HG03039 (cell line): ENCODE measurements at regions not wholly inside any gene's neighbourhood (a gene's known extent, or its start where the extent isn't known, plus 50 kb on each side); places are given as distances from the start of the nearest gene placed in this dataset.
"Not testable (repeated sequence)": the region's sequence is repeated elsewhere in the genome, so short reads cannot be mapped to it uniquely, and the experiment has no call there.

Source experiments
- ATAC-seq: cut with Tn5 transposase; IDR thresholded peaks from one replicate; pipeline ENCODE4 v1.9.1; 2021; ENCODE audit warnings: mild to moderate bottlenecking, moderate library complexity; ENCODE audit not compliant: unreplicated experiment

DNA sequence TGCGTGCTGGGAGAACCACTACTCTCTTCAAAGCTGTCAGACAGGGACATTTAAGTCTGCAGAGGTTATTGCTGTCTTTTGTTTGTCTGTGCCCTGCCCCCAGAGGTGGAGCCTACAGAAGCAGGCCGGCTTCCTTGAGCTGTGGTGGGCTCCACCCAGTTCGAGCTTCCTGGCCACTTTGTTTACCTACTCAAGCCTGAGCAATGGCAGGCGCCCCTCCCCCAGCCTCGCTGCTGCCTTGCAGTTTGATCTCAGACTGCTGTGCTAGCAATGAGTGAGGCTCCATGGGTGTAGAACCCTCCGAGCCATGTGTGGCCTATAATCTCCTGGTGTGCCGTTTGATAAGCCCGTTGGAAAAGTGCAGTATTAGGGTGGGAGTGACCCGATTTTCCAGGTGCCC lies 542.5 kb upstream of the KLF4 start:
- ATAC-seq: not testable (repeated sequence)

- ATAC-seq: not testable (repeated sequence)
Observed at GRCh38 chr9:108031221-108031620, 541.7 kb upstream of the KLF4 start.

GRCh38 chr9:108026718-108027117 lies 537.1 kb upstream of the KLF4 start:
- not testable (repeated sequence) for ATAC-seq

DNA sequence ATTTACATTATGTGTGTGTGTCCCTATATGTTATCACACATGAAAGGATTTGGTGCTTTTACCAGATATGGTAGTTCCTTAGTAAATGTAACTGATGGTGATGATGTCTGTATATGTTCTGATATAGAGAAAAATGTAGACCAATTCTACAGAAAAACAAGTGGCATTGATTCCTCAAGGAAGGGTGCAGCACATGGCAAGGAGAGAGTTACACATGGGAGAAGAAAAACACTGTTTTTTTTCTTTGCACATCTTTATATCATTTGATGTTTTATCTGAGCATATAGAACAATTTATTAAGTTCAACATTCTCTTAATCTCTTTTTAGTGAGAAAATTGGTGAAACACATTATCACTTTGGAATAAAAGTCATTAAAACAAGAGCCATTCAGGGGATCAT lies 535.0 kb upstream of the KLF4 start:
- ATAC-seq: no peak

DNA sequence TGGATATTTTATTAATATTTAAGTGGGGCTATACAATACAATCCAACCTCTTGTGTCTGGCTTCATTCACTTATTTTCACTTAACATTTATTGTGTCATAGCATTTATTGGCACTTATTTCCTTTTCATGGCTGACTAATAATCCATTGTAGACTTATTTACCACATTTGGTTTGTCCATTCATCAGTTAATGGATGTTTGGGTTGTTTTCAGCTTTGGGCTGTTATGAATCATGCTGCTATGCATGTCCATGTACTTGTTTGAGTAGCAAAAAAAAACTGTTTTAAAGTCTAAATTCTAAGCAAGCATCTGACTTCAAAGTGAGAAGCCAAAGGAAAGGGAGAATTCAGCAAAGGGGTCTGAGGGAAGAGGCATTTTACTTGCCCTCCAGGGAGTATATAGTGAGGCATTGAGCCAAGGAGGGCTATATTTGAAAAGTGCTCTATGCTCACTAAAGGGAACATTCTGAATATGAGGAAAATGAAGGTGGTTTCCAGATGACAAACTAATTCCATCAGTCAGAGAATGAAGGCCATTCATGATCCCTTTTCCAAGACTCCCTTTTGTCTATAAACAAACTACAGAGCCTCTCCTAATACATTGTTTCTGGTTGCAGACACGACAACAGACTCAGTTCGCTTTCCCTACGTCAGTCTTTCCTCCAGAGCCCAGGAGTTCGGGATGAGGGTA lies 532.8 kb upstream of the KLF4 start:
- no peak for ATAC-seq

DNA sequence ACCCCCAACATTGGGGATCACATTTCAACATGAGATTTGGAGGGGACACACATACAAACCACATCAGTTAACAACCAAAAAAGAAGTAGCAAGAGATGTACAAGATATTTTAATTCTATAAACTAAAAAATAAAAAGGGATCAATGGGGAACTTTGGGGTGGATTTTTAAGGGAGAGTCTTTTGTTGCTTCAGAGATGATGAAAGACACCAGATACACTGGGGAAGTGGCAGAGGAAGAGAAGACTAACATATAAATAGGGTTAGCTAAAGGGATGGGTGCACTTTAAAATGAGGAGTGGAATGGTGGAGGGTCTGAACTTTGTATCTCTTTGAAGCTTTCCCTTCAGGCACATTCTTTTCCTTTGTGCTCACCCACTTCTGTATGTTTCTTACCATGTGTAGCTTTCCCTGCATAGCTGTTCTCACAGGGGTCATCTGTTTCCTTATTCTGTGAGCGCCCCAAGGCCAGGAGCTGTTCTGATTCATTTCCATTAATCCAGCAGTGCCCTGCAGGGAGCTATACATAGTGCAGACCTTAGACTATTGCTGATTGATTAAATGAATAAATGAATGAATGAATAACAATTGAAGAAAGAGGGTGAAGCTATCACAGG lies 531.6 kb upstream of the KLF4 start:
- no peak for ATAC-seq

DNA sequence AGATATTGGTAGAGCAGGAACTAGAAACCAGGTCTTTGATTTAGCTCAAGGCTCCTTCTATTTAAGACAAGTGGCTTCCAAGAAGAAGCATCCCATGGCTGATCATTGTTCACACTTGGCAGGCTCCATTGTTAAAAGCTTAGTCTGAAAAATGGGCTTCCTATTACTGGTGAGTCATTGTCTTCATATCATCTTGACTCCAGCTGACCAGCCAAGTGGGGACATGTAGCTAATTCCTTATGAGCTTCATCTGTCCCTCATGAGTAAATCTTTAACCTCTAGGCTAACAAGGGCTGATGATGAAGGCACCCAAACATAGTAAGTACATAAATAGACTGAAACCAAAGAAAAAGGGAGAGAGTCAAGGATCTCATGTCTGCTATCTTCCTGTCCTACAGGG lies 530.3 kb upstream of the KLF4 start:
- ATAC-seq: no peak

DNA sequence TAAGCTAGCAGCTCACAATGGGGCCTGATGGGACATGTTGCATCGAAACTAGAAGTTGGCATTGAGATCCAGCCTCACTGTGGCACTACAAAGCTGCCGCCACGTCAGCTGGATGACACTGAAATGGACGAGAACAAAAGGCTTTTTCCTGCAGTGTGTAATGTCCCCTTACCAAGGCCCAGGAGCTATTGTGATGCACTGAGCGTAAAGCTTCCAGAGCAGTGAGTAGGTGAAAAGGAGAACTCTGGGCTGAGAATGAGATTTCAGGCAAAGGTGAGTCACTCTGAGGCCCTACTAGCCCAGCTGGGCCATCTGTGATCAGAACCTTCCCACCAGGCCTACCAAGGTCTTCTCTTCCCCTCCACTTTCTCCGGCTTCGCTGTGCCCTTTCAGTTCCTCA lies 528.1 kb upstream of the KLF4 start:
- ATAC-seq: no peak

DNA sequence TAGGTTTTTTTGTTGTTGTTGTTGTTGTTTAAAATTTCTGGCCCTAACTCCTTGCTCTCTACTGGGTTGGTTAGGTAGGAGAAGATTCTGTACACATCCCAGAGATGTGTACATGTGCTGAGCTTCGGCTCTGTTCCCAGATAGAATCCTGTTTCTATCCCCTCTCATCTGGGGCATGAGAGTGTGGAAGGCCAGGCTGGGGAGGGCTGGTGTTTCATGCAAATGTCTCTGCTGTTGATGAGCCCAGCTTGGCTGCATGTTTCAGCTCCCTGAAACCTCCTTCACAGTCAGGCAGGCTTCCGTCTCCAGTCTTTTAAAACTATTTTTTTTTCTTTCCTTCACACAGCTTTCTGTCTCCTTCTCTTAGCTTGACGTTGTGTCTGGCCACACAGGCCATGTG lies 526.9 kb upstream of the KLF4 start:
- ATAC-seq: no peak

GRCh38 chr9:108015690-108016089 lies 526.1 kb upstream of the KLF4 start:
- no peak for ATAC-seq

GRCh38 chr9:108014353-108014752 lies 524.8 kb upstream of the KLF4 start:
- ATAC-seq: no peak

- ATAC-seq: no peak
Observed at GRCh38 chr9:108012886-108013665, 523.5 kb upstream of the KLF4 start.

- ATAC-seq: no peak
Observed at GRCh38 chr9:108012405-108012804, 522.8 kb upstream of the KLF4 start.

GRCh38 chr9:108003526-108003925 lies 514.0 kb upstream of the KLF4 start:
- no peak for ATAC-seq

GRCh38 chr9:108002371-108002956 lies 512.9 kb upstream of the KLF4 start:
- no peak for ATAC-seq

GRCh38 chr9:108001237-108001636 lies 511.7 kb upstream of the KLF4 start:
- no peak for ATAC-seq

- ATAC-seq: no peak
Observed at GRCh38 chr9:107999890-108000289, 510.3 kb upstream of the KLF4 start.

DNA sequence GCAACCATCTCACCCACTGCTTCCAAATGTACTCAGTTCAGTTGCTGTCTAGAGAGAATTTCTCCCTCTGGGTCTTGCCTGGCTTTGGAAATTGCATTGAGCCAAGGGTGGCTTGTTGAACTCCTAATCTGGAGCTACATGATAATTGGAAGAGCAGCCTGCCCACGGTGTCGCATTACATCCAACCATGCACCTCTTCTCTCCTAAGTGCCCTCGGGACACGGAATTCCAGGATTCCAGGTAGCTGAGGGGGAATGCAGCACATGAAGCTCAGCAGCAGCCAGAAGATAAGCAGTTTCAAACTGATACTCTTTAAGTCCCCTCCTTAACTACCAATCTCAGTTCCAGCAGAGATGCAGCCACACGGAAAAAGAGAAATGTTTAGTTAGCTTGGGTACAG lies 509.4 kb upstream of the KLF4 start:
- no peak for ATAC-seq

DNA sequence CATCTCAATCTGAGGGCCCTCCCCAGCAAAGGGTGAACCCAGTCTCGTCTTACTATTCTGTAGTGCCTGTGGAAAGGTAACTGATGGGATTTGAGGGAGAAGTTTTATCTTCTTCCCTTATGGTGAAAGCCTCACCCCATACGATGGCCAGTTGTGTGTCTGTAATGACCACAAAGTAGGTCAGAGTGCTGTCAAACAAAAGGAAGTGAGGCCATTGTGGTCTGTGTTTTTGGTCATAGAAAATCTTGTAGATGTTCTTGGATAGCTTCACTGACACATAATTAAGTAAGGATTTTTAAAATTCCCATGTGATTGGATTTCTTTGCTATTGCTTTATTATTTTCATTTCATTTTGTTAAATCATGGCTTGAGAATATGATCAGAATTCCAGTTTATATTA lies 505.1 kb upstream of the KLF4 start:
- ATAC-seq: no peak

DNA sequence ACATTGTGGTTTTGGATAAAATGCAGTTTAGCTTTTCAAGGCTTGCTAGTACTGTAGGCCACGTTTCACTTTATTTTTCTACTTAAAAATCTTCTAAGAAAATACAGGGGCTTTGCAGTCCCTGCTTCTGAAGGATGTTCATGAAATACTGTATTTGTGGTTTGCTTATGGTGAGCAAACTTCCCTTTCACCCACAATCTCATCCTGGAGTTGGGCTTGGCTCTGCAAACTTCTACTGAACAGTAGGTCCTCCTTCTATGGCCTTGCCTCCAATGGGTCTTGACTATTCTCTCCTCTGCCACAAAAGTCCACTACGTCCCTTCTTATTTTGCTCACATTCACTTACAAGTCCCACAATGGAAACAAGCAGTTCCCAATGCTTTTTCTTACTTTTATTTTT lies 502.7 kb upstream of the KLF4 start:
- no peak for ATAC-seq

- ATAC-seq: no peak
Observed at GRCh38 chr9:107991581-107991980, 502.0 kb upstream of the KLF4 start.

DNA sequence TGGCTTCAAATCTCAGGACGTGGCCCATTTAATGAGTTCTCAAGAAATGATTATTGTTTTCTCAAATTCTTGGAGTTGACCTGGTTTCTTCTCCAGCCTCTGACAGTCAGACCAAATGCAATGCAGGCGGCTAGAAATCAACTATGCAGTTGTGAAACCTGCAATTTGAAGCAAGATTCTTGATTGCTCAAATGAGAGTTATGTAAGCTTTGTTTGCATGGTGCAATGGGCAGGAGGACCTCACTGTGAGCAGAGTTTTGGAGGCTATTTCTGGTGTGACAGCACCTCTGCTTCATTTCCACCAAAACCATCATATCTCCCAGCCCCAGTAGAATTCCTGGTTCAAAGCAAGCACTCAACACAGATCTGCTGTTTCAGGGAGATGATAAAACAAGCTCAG lies 500.0 kb upstream of the KLF4 start:
- no peak for ATAC-seq
